G401.6 (cell line): ENCODE measurements at regions not wholly inside any gene's neighbourhood (a gene's known extent, or its start where the extent isn't known, plus 50 kb on each side); places are given as distances from the start of the nearest gene placed in this dataset.

Experiments used
- FAIRE-seq: peaks from 2 replicates; lab custom pipeline; 2012; peaks lifted over from hg19 to GRCh38; lab: Jason Lieb, UNC

GRCh38 chr20:57763235-57763595 lies 53.4 kb upstream of the PMEPA1 start:
- FAIRE-seq: no peak

- FAIRE-seq: no peak
Measured at GRCh38 chr20:57762531-57763234, 52.9 kb upstream of the PMEPA1 start.

- FAIRE-seq: no peak
Measured at GRCh38 chr20:57761413-57761734, 51.6 kb upstream of the PMEPA1 start.

- no peak for FAIRE-seq
Measured at GRCh38 chr20:57760698-57761412, 51.0 kb upstream of the PMEPA1 start.

- FAIRE-seq: no peak
Measured at GRCh38 chr20:57759724-57760123, 49.9 kb upstream of the PMEPA1 start.
